Frontal cortex (tissue), 3 donors: ENCODE measurements at regions not wholly inside any gene's neighbourhood (a gene's known extent, or its start where the extent isn't known, plus 50 kb on each side); places are given as distances from the start of the nearest gene placed in this dataset.
"Not testable (repeated sequence)": the region's sequence is repeated elsewhere in the genome, so short reads cannot be mapped to it uniquely, and the experiment has no call there.

Source experiments
- DNase-seq, 2 donors: peaks; one replicate each; pipeline ENCODE4 v3.0.0; 2012; ENCODE audit warnings: low spot score in 2 of 2
- FAIRE-seq: peaks from 2 replicates; lab custom pipeline; 2012; peaks lifted over from hg19 to GRCh38; lab: Jason Lieb, UNC
- donor health status: control.
- donor health status: control.
- donor health status: control.

DNA sequence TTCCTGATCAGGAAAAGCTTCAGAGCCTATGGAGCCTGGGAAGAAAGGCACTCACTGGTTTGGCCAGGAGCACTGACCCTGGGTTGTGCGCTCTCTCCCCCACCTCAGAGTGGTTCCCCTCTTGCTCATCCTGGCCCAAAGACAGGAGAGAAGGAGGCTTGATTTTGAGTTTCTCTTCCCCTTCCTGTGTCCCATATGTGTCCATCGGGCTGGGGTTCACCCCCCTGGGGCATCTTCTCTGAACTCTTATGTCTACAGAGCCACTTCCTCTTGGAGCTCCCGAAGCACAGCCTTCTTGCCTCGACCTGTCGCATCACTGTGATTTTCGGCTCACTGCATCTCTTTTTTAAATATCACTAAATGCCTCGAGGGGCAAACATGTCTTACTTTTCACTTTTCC is 692.3 kb downstream of the RNF144A start:
- DNase-seq (no peak), FAIRE-seq (no peak)

DNA sequence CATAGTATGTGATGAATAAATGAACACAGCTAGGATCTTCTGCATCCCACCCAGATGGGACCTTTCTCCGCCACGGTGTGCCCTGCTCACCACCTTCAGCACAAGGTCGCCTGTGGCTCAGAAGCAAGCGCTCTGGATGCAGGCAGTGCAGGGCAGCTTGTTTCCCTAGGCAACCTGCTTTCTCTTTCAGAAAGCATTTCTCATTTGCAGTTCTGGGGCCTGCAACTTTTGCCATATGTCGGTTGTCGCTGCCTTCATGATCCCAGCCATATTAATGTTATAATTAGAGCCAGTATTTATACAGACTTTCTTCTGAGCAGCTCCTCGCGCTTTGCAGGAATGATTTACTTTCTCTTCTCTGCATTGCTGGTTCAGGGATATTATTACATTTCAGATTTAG is 692.8 kb downstream of the RNF144A start:
- DNase-seq (no peak), FAIRE-seq (no peak)

GRCh38 chr2:7611750-7612149 is 694.5 kb downstream of the RNF144A start:
- FAIRE-seq (no peak), DNase-seq (no peak)

DNA sequence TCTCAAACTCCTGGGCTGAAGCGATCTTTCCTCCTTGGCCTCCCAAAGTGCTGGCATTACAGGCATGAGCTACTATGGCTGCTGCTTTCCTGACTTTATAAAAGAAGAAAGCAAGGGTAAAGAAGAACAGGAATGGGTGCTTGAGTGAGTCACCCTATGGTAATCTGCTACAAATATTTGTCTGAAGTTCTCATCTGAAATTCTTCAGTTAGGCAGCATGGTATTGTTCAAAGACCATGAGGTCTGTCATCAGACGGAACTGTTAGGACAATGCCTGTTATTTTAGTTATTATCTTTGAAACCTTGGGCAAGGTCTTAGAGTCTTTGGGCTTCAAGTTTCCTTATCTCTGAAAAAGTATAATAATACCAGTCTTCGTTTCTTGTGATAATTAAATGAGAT is 695.8 kb downstream of the RNF144A start:
- FAIRE-seq (no peak), DNase-seq (no peak)

GRCh38 chr2:7613831-7614230 is 696.6 kb downstream of the RNF144A start:
- FAIRE-seq (no peak), DNase-seq (no peak)

GRCh38 chr2:7618031-7618430 is 700.8 kb downstream of the RNF144A start:
- no peak for FAIRE-seq
- no peak for DNase-seq

- no peak for DNase-seq
- no peak for FAIRE-seq
Observed at GRCh38 chr2:7619203-7619970, 702.2 kb downstream of the RNF144A start.

DNA sequence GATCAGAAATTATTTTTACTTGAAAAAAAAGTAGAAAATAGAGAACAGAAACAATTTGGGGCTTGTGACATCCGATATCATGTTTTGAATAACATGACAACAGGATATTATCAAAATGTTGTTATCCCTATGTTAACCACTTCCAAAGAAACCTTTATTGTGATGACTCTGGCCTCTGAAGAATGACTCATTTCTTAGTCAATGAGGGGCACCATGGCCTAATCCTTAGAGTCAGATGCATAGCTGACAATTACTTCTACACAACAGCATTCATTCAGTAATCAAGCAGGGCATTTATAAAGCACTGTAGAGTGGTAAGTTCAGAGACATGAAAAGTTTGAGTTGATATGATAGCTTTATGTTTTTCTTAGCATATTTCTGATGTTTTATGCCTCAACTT is 703.0 kb downstream of the RNF144A start:
- FAIRE-seq: no peak
- no peak for DNase-seq

DNA sequence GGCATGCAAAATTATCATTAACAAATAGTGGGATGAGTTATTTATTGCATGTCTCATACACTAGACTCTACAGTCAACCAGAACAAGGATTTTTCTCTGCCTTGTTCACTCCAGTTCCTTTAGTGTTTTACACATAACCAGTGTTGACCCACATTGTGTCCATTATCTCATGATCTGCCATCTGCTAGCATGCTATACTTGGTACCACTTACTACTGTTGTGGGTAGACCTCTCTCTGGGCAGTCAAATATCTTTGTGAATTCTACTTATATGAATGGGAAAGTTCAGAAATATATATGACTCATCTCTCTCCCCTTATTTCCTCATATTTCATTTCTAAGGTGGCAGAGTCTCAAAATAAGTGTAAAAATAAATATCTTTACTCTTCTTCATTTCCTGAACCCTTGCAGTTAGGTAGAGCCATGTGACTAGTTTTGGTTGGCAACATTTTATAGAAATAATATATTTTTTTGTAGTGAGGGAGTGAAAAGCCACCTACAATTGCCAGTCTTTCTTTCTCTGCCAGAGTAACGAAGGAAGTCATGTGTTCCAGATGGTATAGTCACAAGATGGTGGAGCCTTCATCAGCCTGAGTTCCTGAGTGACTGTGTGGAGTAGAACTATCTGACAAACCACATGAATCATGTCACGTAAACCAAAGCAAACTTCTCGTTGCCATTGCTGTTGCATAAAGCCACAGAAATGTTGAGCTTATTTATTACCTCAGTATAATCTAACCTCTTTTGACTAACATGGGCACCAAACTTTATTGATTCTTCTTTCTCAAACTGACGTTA is 704.0 kb downstream of the RNF144A start:
- DNase-seq (no peak), FAIRE-seq (no peak)

- DNase-seq (no peak), FAIRE-seq (no peak)
Observed at GRCh38 chr2:7625392-7626138, 708.4 kb downstream of the RNF144A start.

GRCh38 chr2:7626139-7626537 is 708.9 kb downstream of the RNF144A start:
- FAIRE-seq (no peak), DNase-seq (no peak)

- FAIRE-seq: no peak
Observed at GRCh38 chr2:7627583-7627982, 710.4 kb downstream of the RNF144A start.

DNA sequence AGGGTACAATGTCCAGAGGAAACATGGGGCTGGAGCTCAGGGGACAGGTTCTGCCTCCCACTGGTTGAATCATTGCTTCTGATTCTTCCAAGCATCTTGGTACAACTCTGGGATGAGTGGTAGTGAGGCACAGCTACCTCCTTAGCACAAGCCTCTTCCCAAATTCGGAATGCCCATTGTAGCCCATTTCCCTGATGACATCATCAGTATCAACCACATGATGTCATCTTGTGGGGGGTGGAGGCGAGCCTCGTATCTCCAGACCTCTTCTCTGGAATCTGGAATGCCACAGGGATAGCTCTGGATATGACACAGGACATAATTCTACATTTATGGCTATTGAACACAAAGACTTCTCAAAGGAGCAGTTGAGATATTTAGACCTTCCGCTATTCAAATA is 715.2 kb downstream of the RNF144A start:
- DNase-seq: no peak
- no peak for FAIRE-seq

More at GRCh38 chr2:7627583-7627982, 710.4 kb downstream of the RNF144A start:
- DNase-seq: no peak

GRCh38 chr2:7633566-7634153 is 716.4 kb downstream of the RNF144A start:
- FAIRE-seq (no peak), DNase-seq (no peak)

GRCh38 chr2:7634409-7634808 is 717.2 kb downstream of the RNF144A start:
- DNase-seq (no peak), FAIRE-seq (no peak)

- FAIRE-seq: no peak
- no peak for DNase-seq
Observed at GRCh38 chr2:7639476-7639875, 722.3 kb downstream of the RNF144A start.

DNA sequence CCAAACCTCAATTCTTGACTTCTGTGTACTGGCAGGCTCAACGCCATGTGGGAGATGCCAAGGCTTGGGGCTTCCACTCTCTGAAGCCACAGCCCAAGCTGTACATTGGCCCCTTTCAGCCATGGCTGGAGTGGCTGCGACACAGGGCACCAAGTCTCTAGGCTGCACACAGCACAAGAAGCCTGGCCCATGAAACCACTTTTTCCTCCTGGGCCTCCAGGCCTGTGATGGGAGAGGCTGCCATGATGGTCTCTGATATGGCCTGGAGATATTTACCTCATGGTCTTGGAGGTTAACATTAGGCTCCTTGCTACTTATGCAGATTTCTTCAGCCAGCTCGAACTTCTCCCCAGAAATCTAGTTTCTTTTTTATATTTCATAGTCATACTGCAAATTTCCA is 724.1 kb downstream of the RNF144A start:
- DNase-seq, FAIRE-seq: not testable (repeated sequence)

- FAIRE-seq (no peak), DNase-seq (no peak)
Observed at GRCh38 chr2:7646024-7646423, 728.8 kb downstream of the RNF144A start.

DNA sequence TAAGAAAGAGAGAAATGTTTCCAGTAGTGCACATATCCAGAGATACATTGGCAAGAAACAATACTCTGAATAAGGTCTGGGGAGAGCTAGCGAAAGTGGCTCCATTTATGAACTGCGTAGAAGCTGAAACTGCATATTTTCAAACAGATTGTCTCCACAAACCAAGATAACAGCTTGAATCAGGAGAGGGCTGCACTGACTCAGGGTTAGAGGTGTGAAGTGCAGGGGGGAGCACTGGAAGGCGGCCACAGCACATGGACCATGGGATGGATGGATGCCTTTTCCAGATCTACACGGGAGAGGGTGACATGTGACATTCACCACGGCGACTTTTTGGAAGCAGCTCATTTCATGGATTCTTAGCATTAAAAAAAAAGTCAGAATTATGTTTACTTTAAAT is 729.4 kb downstream of the RNF144A start:
- DNase-seq (no peak), FAIRE-seq (no peak)

GRCh38 chr2:7648221-7648795 is 731.1 kb downstream of the RNF144A start:
- DNase-seq (no peak), FAIRE-seq (no peak)
